WTC11 (cell line): ENCODE measurements at regions not wholly inside any gene's neighbourhood (a gene's known extent, or its start where the extent isn't known, plus 50 kb on each side); places are given as distances from the start of the nearest gene placed in this dataset.

ENCODE experiments used
- ATAC-seq: fragments of 200-7000 bp; cut with Tn5 transposase; 2 replicates; pipeline ENCODE4 v1.10.0; 2021; ENCODE audit warnings: mild to moderate bottlenecking, moderate library complexity
- CTCF ChIA-PET: fragments of 300-600 bp; sonication (Branson Sonifier 250); formaldehyde crosslinking; loops from one replicate; lab custom pipeline; 2021; ENCODE audit warnings: antibody characterized with exemption; lab: Charles Lee
- POLR2A ChIA-PET: fragments of 350-600 bp; sonication (Branson Sonifier 250); formaldehyde crosslinking; loops from one replicate; lab custom pipeline; 2021; ENCODE audit warnings: antibody characterized with exemption; lab: Charles Lee
- DNase-seq: peaks from one replicate; pipeline ENCODE4 v3.0.0; 2021; ENCODE audit warnings: low spot score
- H3K27ac Mint-ChIP-seq: 2 replicates; pipeline ENCODE4 v1.8.0; 2021; ENCODE audit warnings: mixed read lengths
- H3K27me3 Mint-ChIP-seq: 2 replicates; pipeline ENCODE4 v1.8.0; 2021; ENCODE audit warnings: low read depth, mild to moderate bottlenecking, moderate library complexity, mixed read lengths
- H3K36me3 Mint-ChIP-seq: 2 replicates; pipeline ENCODE4 v1.8.0; 2021; ENCODE audit warnings: mixed read lengths
- H3K4me1 Mint-ChIP-seq: 2 replicates; pipeline ENCODE4 v1.8.0; 2022; ENCODE audit warnings: mixed read lengths
- H3K4me3 Mint-ChIP-seq: 2 replicates; pipeline ENCODE4 v1.8.0; 2021; ENCODE audit warnings: mild to moderate bottlenecking, moderate library complexity, mixed read lengths
- H3K9me3 Mint-ChIP-seq: 2 replicates; pipeline ENCODE4 v1.8.0; 2021; ENCODE audit warnings: mixed read lengths
- AR ChIP-seq: fragments of 250-450 bp; sonication (Bioruptor Pico); IDR thresholded peaks from 2 replicates; pipeline ENCODE4 v1.9.0; 2021; ENCODE audit warnings: mild to moderate bottlenecking
- ARID4B ChIP-seq: sonication (generic); formaldehyde crosslinking; IDR thresholded peaks from 2 replicates; pipeline ENCODE4 v1.8.0; 2023; ENCODE audit warnings: missing genetic modification reagents, mild to moderate bottlenecking, borderline replicate concordance
- ATF1 ChIP-seq: sonication (generic); formaldehyde crosslinking; IDR thresholded peaks from 2 replicates; pipeline ENCODE4 v1.8.1; 2023; ENCODE audit warnings: mild to moderate bottlenecking, moderate library complexity, missing genetic modification reagents
- ATF2 ChIP-seq: sonication (generic); formaldehyde crosslinking; IDR thresholded peaks from 2 replicates; pipeline ENCODE4 v1.8.1; 2022; ENCODE audit warnings: low read depth, missing genetic modification reagents, borderline replicate concordance
- E2F1 ChIP-seq: sonication (generic); formaldehyde crosslinking; IDR thresholded peaks from 2 replicates; pipeline ENCODE4 v1.8.0; 2022; ENCODE audit warnings: mild to moderate bottlenecking, missing genetic modification reagents
- EMX1 ChIP-seq: fragments of 250-450 bp; sonication (Bioruptor Pico); IDR thresholded peaks from 2 replicates; pipeline ENCODE4 v1.8.0; 2021; ENCODE audit warnings: mild to moderate bottlenecking
- JUN ChIP-seq: sonication (generic); formaldehyde crosslinking; IDR thresholded peaks from 2 replicates; pipeline ENCODE4 v1.8.0; 2023; ENCODE audit warnings: mild to moderate bottlenecking, missing genetic modification reagents
- MLX ChIP-seq: sonication (generic); formaldehyde crosslinking; IDR thresholded peaks from 2 replicates; pipeline ENCODE4 v1.8.1; 2023; ENCODE audit warnings: mild to moderate bottlenecking, missing genetic modification reagents, moderate library complexity
- PREB ChIP-seq: sonication (generic); formaldehyde crosslinking; IDR thresholded peaks from 2 replicates; pipeline ENCODE4 v1.8.1; 2022; ENCODE audit warnings: mild to moderate bottlenecking, missing genetic modification reagents, moderate library complexity, borderline replicate concordance
- RELA ChIP-seq: sonication (generic); formaldehyde crosslinking; IDR thresholded peaks from 2 replicates; pipeline ENCODE4 v1.8.1; 2022; ENCODE audit warnings: missing genetic modification reagents, mild to moderate bottlenecking, borderline replicate concordance
- SMAD3 ChIP-seq: sonication (generic); formaldehyde crosslinking; IDR thresholded peaks from 2 replicates; pipeline ENCODE4 v1.8.0; 2022; ENCODE audit warnings: missing genetic modification reagents, mild to moderate bottlenecking, borderline replicate concordance
- TCF7 ChIP-seq: sonication (generic); formaldehyde crosslinking; IDR thresholded peaks from 2 replicates; pipeline ENCODE4 v1.8.0; 2022; ENCODE audit warnings: mild to moderate bottlenecking, low read depth, missing genetic modification reagents, moderate library complexity
- TEAD4 ChIP-seq: sonication (generic); formaldehyde crosslinking; IDR thresholded peaks from 2 replicates; pipeline ENCODE4 v1.8.0; 2022; ENCODE audit warnings: mild to moderate bottlenecking, missing genetic modification reagents
- TP53 ChIP-seq: sonication (generic); formaldehyde crosslinking; IDR thresholded peaks from 2 replicates; pipeline ENCODE4 v1.8.1; 2023; ENCODE audit warnings: mild to moderate bottlenecking, missing genetic modification reagents
- ZBTB43 ChIP-seq: sonication (generic); formaldehyde crosslinking; IDR thresholded peaks from 2 replicates; pipeline ENCODE4 v1.8.1; 2023; ENCODE audit warnings: mild to moderate bottlenecking, missing genetic modification reagents
- ZNF232 ChIP-seq: sonication (generic); formaldehyde crosslinking; IDR thresholded peaks from 2 replicates; pipeline ENCODE4 v1.8.0; 2022; ENCODE audit warnings: mild to moderate bottlenecking, missing genetic modification reagents
- ZNF281 ChIP-seq: sonication (generic); formaldehyde crosslinking; IDR thresholded peaks from 2 replicates; pipeline ENCODE4 v1.8.0; 2023; ENCODE audit warnings: mild to moderate bottlenecking, missing genetic modification reagents
- ZNF423 ChIP-seq: fragments of 250-450 bp; sonication (Bioruptor Pico); IDR thresholded peaks from 2 replicates; pipeline ENCODE4 v2.1.2; 2022; ENCODE audit warnings: mild to moderate bottlenecking, moderate library complexity

GRCh38 chr10:130958981-130959751 lies 352.4 kb downstream of the TCERG1L start (continued):
- no peak for TF ChIP-seq TCF7

- POLR2A ChIA-PET = no interaction called here
- peaks cover 63% of the 10 kb centered on the region for H3K9me3 Mint-ChIP-seq
- DNase-seq (no peak), ATAC-seq (no peak)
- TF ChIP-seq ATF2 (CRISPR knock-in tag) = no peak
- no peak for TF ChIP-seq JUN
- no peak for TF ChIP-seq ZNF281 (CRISPR knock-in tag)
- TF ChIP-seq ARID4B (CRISPR knock-in tag) = no peak
- no peak for TF ChIP-seq ZNF423 (CRISPR knock-in tag)
- no peak for TF ChIP-seq TP53
- no peak for TF ChIP-seq MLX
- no peak for TF ChIP-seq EMX1 (CRISPR knock-in tag)
- TF ChIP-seq PREB = no peak
- no peak for TF ChIP-seq ZNF232 (CRISPR knock-in tag)
- no peak for TF ChIP-seq TEAD4 (CRISPR knock-in tag)
- no peak for TF ChIP-seq AR (CRISPR knock-in tag)
- no peak for TF ChIP-seq ZBTB43
- TF ChIP-seq ATF1 (CRISPR knock-in tag) = no peak
- TF ChIP-seq E2F1 = no peak
- no peak for TF ChIP-seq RELA
- no peak for TF ChIP-seq SMAD3
- TF ChIP-seq, all 79 proteins: peak for 0
- H3K27ac Mint-ChIP-seq = no peak overlapping the region
- H3K36me3 Mint-ChIP-seq = peaks cover 59% of the 10 kb centered on the region
- H3K4me3 Mint-ChIP-seq = no peak overlapping the region
- peaks cover 5% of the 10 kb centered on the region for H3K27me3 Mint-ChIP-seq
- H3K4me1 Mint-ChIP-seq = no peaks in the 10 kb centered on the region
- CTCF ChIA-PET = no interaction called here
These were observed 351.7 kb downstream of the TCERG1L start for GRCh38 chr10:130959752-130960195.
